CD8-positive, alpha-beta memory T cell (primary cell): ENCODE measurements at regions not wholly inside any gene's neighbourhood (a gene's known extent, or its start where the extent isn't known, plus 50 kb on each side); places are given as distances from the start of the nearest gene placed in this dataset.

Experiments used
- CTCF ChIA-PET: fragments of 350-600 bp; sonication (Branson Sonifier 250); formaldehyde crosslinking; loops from one replicate; lab custom pipeline; 2021; ENCODE audit warnings: antibody characterized with exemption; lab: Charles Lee
- POLR2A ChIA-PET: fragments of 350-600 bp; sonication (Branson Sonifier 250); formaldehyde crosslinking; loops from one replicate; lab custom pipeline; 2021; ENCODE audit warnings: antibody characterized with exemption; lab: Charles Lee
- DNase-seq, 5 donors: peaks; one replicate each; pipeline versions ENCODE4 v3.0.0 to v3.0.0-alpha.2; 2020 to 2022; ENCODE audit warnings: mixed read lengths in 1 of 5
- H3K27ac ChIP-seq: one replicate; pipeline ENCODE4 v1.7.0; 2013; ENCODE audit warnings: low read depth, mild to moderate bottlenecking, low read length, moderate library complexity
- H3K27me3 ChIP-seq: 2 replicates; pipeline ENCODE4 v1.7.0; 2013; ENCODE audit warnings: low read length, mild to moderate bottlenecking; ENCODE audit not compliant: insufficient read depth, poor library complexity, severe bottlenecking
- H3K36me3 ChIP-seq: 2 replicates; pipeline ENCODE4 v1.7.0; 2013; ENCODE audit warnings: mild to moderate bottlenecking, low read length, moderate library complexity; ENCODE audit not compliant: insufficient read depth
- H3K4me1 ChIP-seq: 2 replicates; pipeline ENCODE4 v1.7.0; 2013; ENCODE audit warnings: mild to moderate bottlenecking, low read length, moderate library complexity; ENCODE audit not compliant: insufficient read depth
- H3K4me3 ChIP-seq: 2 replicates; pipeline ENCODE4 v1.7.0; 2013; ENCODE audit warnings: mild to moderate bottlenecking, low read length
- H3K9me3 ChIP-seq: 2 replicates; pipeline ENCODE4 v1.7.0; 2013; ENCODE audit warnings: mild to moderate bottlenecking, low read length
- H3K27ac Mint-ChIP-seq, 8 donors: one replicate each; pipeline ENCODE4 v1.8.0; 2020 to 2021; ENCODE audit warnings: mixed read lengths in 8 of 8, mild to moderate bottlenecking in 6 of 8, inconsistent platforms in 3 of 8, moderate library complexity in 3 of 8
- H3K27me3 Mint-ChIP-seq, 2 donors: one replicate each; pipeline ENCODE4 v1.8.0; 2020 to 2021; ENCODE audit warnings: mixed read lengths in 2 of 2, mild to moderate bottlenecking in 1 of 2, moderate library complexity in 1 of 2
- H3K36me3 Mint-ChIP-seq, 3 donors: one replicate each; pipeline ENCODE4 v1.8.0; 2020 to 2021; ENCODE audit warnings: mixed read lengths in 3 of 3, inconsistent platforms in 1 of 3, mild to moderate bottlenecking in 1 of 3
- H3K4me1 Mint-ChIP-seq, 3 donors: one replicate each; pipeline ENCODE4 v1.8.0; 2020 to 2021; ENCODE audit warnings: mixed read lengths in 3 of 3, inconsistent platforms in 1 of 3, mild to moderate bottlenecking in 1 of 3
- H3K4me3 Mint-ChIP-seq, 7 donors: one replicate each; pipeline ENCODE4 v1.8.0; 2020 to 2021; ENCODE audit warnings: mixed read lengths in 7 of 7, mild to moderate bottlenecking in 6 of 7, moderate library complexity in 4 of 7, inconsistent platforms in 2 of 7
- H3K9me3 Mint-ChIP-seq, 5 donors: one replicate each; pipeline ENCODE4 v1.8.0; 2020 to 2022; ENCODE audit warnings: mixed read lengths in 5 of 5, mild to moderate bottlenecking in 3 of 5, moderate library complexity in 2 of 5, inconsistent platforms in 1 of 5

- Mint-ChIP-seq H3K27ac (no peak overlapping the region), H3K36me3 (no peaks in the 10 kb centered on the region), H3K4me3 (no peak overlapping the region), H3K27me3 (peaks cover 3% of the 10 kb centered on the region in 2 donors), H3K9me3 (peaks cover 0 to 14% (median 10%) of the 10 kb centered on the region in 5 donors), H3K4me1 (no peaks in the 10 kb centered on the region)
- H3K27ac ChIP-seq, result no peak overlapping the region
- no peaks in the 10 kb centered on the region for H3K9me3 ChIP-seq
- ChIA-PET POLR2A (no interaction called here), CTCF (no interaction called here)
- no peak overlapping the region for H3K4me3 ChIP-seq
- H3K27me3 ChIP-seq, result no peaks in the 10 kb centered on the region
- H3K36me3 ChIP-seq, result no peaks in the 10 kb centered on the region
- no peaks in the 10 kb centered on the region for H3K4me1 ChIP-seq
- no peak for DNase-seq
Observed at GRCh38 chr7:98697083-98697482, 80.0 kb downstream of the NPTX2 start.

DNA sequence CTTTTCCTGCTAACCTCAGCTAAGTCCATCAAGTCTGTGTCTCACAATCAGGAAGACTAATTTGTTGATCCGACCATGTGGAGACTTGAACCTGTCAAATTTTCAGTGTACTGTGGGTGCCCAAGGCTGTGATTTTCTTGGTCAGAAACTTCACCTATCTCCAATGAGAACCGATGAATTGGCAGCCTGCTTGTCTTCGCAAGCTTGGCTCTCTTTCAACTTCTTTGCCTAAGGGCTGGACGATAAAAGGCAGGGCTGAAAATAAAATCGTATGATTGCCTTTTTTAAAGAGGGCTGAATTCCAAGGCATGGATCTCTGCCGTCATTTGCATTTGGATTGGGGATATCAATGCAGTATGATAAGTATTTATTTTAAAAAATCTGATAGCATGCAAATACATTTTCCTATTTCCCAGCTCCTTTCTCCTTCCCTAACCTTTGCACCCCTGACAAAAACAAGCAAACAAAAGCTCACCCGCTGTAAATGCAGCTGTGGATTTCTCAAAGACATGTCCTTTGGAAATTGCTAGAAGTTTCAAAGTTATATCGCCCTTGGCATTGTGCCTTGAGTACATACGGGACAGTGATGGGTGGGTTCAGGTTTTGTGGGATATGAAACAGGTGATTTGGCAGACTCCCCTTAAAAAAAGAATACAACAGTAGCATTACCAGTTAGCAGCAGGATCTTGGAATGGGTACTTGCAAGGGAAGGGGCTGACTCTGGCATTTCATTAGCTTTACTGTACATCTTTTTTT is 80.6 kb downstream of the NPTX2 start:
- Histone ChIP-seq H3K4me3 (no peak overlapping the region), H3K9me3 (no peaks in the 10 kb centered on the region), H3K27me3 (no peaks in the 10 kb centered on the region), H3K27ac (no peak overlapping the region), H3K36me3 (no peaks in the 10 kb centered on the region), H3K4me1 (no peaks in the 10 kb centered on the region)
- no peak overlapping the region for H3K4me3 Mint-ChIP-seq
- no peaks in the 10 kb centered on the region for H3K4me1 Mint-ChIP-seq
- no peak for DNase-seq
- H3K27ac Mint-ChIP-seq, result no peak overlapping the region
- peaks cover 0 to 14% (median 10%) of the 10 kb centered on the region in 5 donors for H3K9me3 Mint-ChIP-seq
- H3K27me3 Mint-ChIP-seq, result peaks cover 3% of the 10 kb centered on the region in 2 donors
- ChIA-PET POLR2A (no interaction called here), CTCF (no interaction called here)
- no peaks in the 10 kb centered on the region for H3K36me3 Mint-ChIP-seq

DNA sequence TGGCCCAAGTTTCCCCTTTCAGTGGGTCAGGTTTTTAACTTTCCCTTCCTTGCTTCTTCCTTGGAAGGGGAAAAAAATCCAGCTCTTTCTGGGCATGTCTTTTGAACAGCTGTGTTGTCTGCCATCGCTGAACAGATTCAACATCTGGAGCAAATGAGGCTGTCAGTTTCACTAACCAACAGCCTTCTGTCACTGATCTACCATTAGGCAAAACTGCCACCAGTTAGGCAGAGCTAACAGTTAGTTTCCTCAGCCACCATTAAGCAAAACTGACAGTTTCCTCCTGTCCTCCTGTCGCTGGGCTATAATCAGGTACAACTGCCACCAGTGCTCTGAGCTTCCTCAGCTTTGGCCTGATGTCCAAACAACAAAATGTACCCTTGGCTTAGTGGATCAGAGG is 81.9 kb downstream of the NPTX2 start:
- CTCF ChIA-PET, result no interaction called here
- POLR2A ChIA-PET, result no interaction called here

GRCh38 chr7:98700533-98700932 is 83.4 kb downstream of the NPTX2 start:
- no peaks in the 10 kb centered on the region for H3K4me1 Mint-ChIP-seq
- H3K9me3 Mint-ChIP-seq, result peaks cover 0 to 9% (median 4%) of the 10 kb centered on the region in 5 donors
- no peak for DNase-seq
- no peak overlapping the region for H3K27ac ChIP-seq
- POLR2A ChIA-PET, result no interaction called here
- H3K36me3 Mint-ChIP-seq, result no peaks in the 10 kb centered on the region
- H3K4me3 Mint-ChIP-seq, result no peak overlapping the region
- no peaks in the 10 kb centered on the region for H3K9me3 ChIP-seq
- H3K27me3 Mint-ChIP-seq, result peaks cover 2 to 3% of the 10 kb centered on the region in 2 donors
- H3K4me3 ChIP-seq, result no peak overlapping the region
- H3K4me1 ChIP-seq, result no peaks in the 10 kb centered on the region
- H3K27ac Mint-ChIP-seq, result no peak overlapping the region
- H3K27me3 ChIP-seq, result no peaks in the 10 kb centered on the region
- no peaks in the 10 kb centered on the region for H3K36me3 ChIP-seq
- CTCF ChIA-PET, result no interaction called here

More for the DNA sequence above, 81.9 kb downstream of the NPTX2 start:
- H3K36me3 Mint-ChIP-seq, result no peaks in the 10 kb centered on the region
- peaks cover 0 to 12% (median 7%) of the 10 kb centered on the region in 5 donors for H3K9me3 Mint-ChIP-seq
- DNase-seq, result no peak
- Histone ChIP-seq H3K4me1 (no peaks in the 10 kb centered on the region), H3K4me3 (no peak overlapping the region), H3K9me3 (no peaks in the 10 kb centered on the region), H3K27me3 (no peaks in the 10 kb centered on the region), H3K27ac (no peak overlapping the region), H3K36me3 (no peaks in the 10 kb centered on the region)
- no peak overlapping the region for H3K4me3 Mint-ChIP-seq
- H3K4me1 Mint-ChIP-seq, result no peaks in the 10 kb centered on the region
- no peak overlapping the region for H3K27ac Mint-ChIP-seq
- H3K27me3 Mint-ChIP-seq, result peaks cover 3% of the 10 kb centered on the region in 2 donors

GRCh38 chr7:98701372-98701771 is 84.3 kb downstream of the NPTX2 start:
- ChIA-PET CTCF (no interaction called here), POLR2A (no interaction called here)
- peaks cover 5 to 9% of the 10 kb centered on the region in 2 donors for H3K27me3 Mint-ChIP-seq
- no peaks in the 10 kb centered on the region for H3K27me3 ChIP-seq
- peaks cover 0 to 9% (median 2%) of the 10 kb centered on the region in 5 donors for H3K9me3 Mint-ChIP-seq
- H3K4me3 ChIP-seq, result no peak overlapping the region
- DNase-seq, result no peak
- no peaks in the 10 kb centered on the region for H3K36me3 ChIP-seq
- H3K9me3 ChIP-seq, result no peaks in the 10 kb centered on the region
- H3K4me3 Mint-ChIP-seq, result no peak overlapping the region
- no peak overlapping the region for H3K27ac Mint-ChIP-seq
- no peaks in the 10 kb centered on the region for H3K36me3 Mint-ChIP-seq
- H3K27ac ChIP-seq, result no peak overlapping the region
- no peaks in the 10 kb centered on the region for H3K4me1 Mint-ChIP-seq
- H3K4me1 ChIP-seq, result no peaks in the 10 kb centered on the region

DNA sequence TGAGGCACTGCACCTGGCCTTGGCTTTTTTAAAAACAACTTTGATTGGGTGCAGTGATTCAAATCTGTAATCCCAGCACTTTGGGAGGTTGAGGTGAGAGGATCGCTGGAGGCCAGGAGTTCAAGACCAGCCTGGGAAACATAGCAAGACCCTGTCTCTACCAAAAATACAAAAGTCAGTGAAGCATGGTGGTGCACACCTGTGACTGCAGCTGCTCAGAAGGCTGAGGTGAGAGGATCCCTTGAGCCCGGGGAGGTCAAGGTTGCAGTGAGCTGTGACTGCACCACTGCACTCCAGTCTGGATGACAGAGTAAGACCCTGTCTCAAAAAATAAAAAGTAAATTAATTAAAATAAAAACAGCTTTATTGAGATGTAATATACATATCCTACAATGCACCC is 84.9 kb downstream of the NPTX2 start:
- CTCF ChIA-PET, result no interaction called here
- H3K9me3 ChIP-seq, result no peaks in the 10 kb centered on the region
- H3K27ac Mint-ChIP-seq, result no peak overlapping the region

GRCh38 chr7:98703916-98704315 is 86.8 kb downstream of the NPTX2 start:
- Histone ChIP-seq H3K27me3 (no peaks in the 10 kb centered on the region), H3K27ac (no peak overlapping the region), H3K4me3 (no peak overlapping the region), H3K36me3 (no peaks in the 10 kb centered on the region), H3K9me3 (no peaks in the 10 kb centered on the region), H3K4me1 (no peaks in the 10 kb centered on the region)
- no peak for DNase-seq
- Mint-ChIP-seq H3K27me3 (peaks cover 8 to 11% of the 10 kb centered on the region in 2 donors), H3K9me3 (no peaks in the 10 kb centered on the region), H3K4me3 (no peak overlapping the region), H3K4me1 (no peaks in the 10 kb centered on the region), H3K27ac (no peak overlapping the region), H3K36me3 (no peaks in the 10 kb centered on the region)
- CTCF ChIA-PET, result no interaction called here
- POLR2A ChIA-PET, result no interaction called here

More for the DNA sequence above, 84.9 kb downstream of the NPTX2 start:
- Mint-ChIP-seq H3K4me3 (no peak overlapping the region), H3K27me3 (peaks cover 8 to 9% of the 10 kb centered on the region in 2 donors), H3K36me3 (no peaks in the 10 kb centered on the region), H3K4me1 (no peaks in the 10 kb centered on the region), H3K9me3 (peaks cover 0 to 7% (median 2%) of the 10 kb centered on the region in 5 donors)
- Histone ChIP-seq H3K36me3 (no peaks in the 10 kb centered on the region), H3K4me3 (no peak overlapping the region), H3K4me1 (no peaks in the 10 kb centered on the region), H3K27me3 (no peaks in the 10 kb centered on the region), H3K27ac (no peak overlapping the region)
- POLR2A ChIA-PET, result no interaction called here
- DNase-seq, result no peak

- no peaks in the 10 kb centered on the region for H3K27me3 ChIP-seq
- Mint-ChIP-seq H3K9me3 (no peaks in the 10 kb centered on the region), H3K4me1 (no peaks in the 10 kb centered on the region), H3K4me3 (no peak overlapping the region), H3K36me3 (no peaks in the 10 kb centered on the region), H3K27me3 (peaks cover 6 to 11% of the 10 kb centered on the region in 2 donors), H3K27ac (no peak overlapping the region)
- H3K9me3 ChIP-seq, result no peaks in the 10 kb centered on the region
- H3K27ac ChIP-seq, result no peak overlapping the region
- no peak for DNase-seq
- ChIA-PET POLR2A (no interaction called here), CTCF (no interaction called here)
- no peaks in the 10 kb centered on the region for H3K4me1 ChIP-seq
- H3K4me3 ChIP-seq, result no peak overlapping the region
- H3K36me3 ChIP-seq, result no peaks in the 10 kb centered on the region
Observed at GRCh38 chr7:98705626-98706025, 88.5 kb downstream of the NPTX2 start.
